ENCODE measurements at regions not wholly inside any gene's neighbourhood (a gene's known extent, or its start where the extent isn't known, plus 50 kb on each side); places are given as distances from the start of the nearest gene placed in this dataset.

- ChIA-PET POLR2A (no interaction called here), CTCF (interaction anchor here (1.0 kb wide), 1 partner anchor 56 kb away, joined by 3 read pairs; no protein-coding TSS in a partner anchor)
- H3K4me3 ChIP-seq (ENCODE audit: low read depth, low read length), result no peak overlapping the region
- TF ChIP-seq CTCF (IDR thresholded peaks at IDR 0.05; ENCODE audit: insufficient read depth, low read length, missing control alignments), result no peak
- no peak for DNase-seq (ENCODE audit: low read depth, low spot score)
Measured at GRCh38 chr2:195590861-195591205, 66.2 kb upstream of the SLC39A10 start.

GRCh38 chr2:195590199-195590860 lies 66.7 kb upstream of the SLC39A10 start:
- H3K4me3 ChIP-seq (ENCODE audit: low read depth, low read length), result no peak overlapping the region
- ChIA-PET CTCF (no interaction called here), POLR2A (no interaction called here)
- no peak for TF ChIP-seq CTCF (IDR thresholded peaks at IDR 0.05; ENCODE audit: insufficient read depth, low read length, missing control alignments)
- no peak for DNase-seq (ENCODE audit: low read depth, low spot score)

- CTCF ChIA-PET, result interaction anchor here (0.6 to 1.2 kb wide), 2 partner anchors 11 to 14 kb away, joined by 3 to 5 read pairs; no protein-coding TSS in a partner anchor
- no peak for TF ChIP-seq CTCF (IDR thresholded peaks at IDR 0.05; ENCODE audit: insufficient read depth, low read length, missing control alignments)
- POLR2A ChIA-PET, result no interaction called here
- H3K4me3 ChIP-seq (ENCODE audit: low read depth, low read length), result no peak overlapping the region
- DNase-seq (ENCODE audit: low read depth, low spot score), result no peak
Measured at GRCh38 chr2:195587966-195588365, 69.1 kb upstream of the SLC39A10 start.

- CTCF ChIA-PET, result interaction anchor here (1.1 kb wide), 1 partner anchor 74 kb away, joined by 4 read pairs; no protein-coding TSS in a partner anchor
- DNase-seq (ENCODE audit: low read depth, low spot score), result no peak
- H3K4me3 ChIP-seq (ENCODE audit: low read depth, low read length), result no peak overlapping the region
- TF ChIP-seq CTCF (IDR thresholded peaks at IDR 0.05; ENCODE audit: insufficient read depth, low read length, missing control alignments), result no peak
- POLR2A ChIA-PET, result no interaction called here
Measured at GRCh38 chr2:195586062-195586714, 70.8 kb upstream of the SLC39A10 start.

GRCh38 chr2:195582188-195582587 lies 74.8 kb upstream of the SLC39A10 start:
- ChIA-PET POLR2A (no interaction called here), CTCF (interaction anchor here (1.2 kb wide), 1 partner anchor 10 kb away, joined by 4 read pairs; no protein-coding TSS in a partner anchor)
- TF ChIP-seq CTCF (IDR thresholded peaks at IDR 0.05; ENCODE audit: insufficient read depth, low read length, missing control alignments), result no peak
- no peak overlapping the region for H3K4me3 ChIP-seq (ENCODE audit: low read depth, low read length)
- no peak for DNase-seq (ENCODE audit: low read depth, low spot score)

GRCh38 chr2:195579776-195580555 lies 77.1 kb upstream of the SLC39A10 start:
- no peak for TF ChIP-seq CTCF (IDR thresholded peaks at IDR 0.05; ENCODE audit: insufficient read depth, low read length, missing control alignments)
- H3K4me3 ChIP-seq (ENCODE audit: low read depth, low read length), result no peak overlapping the region
- CTCF ChIA-PET, result interaction anchor here (0.8 kb wide), 1 partner anchor 80 kb away, joined by 4 read pairs; no protein-coding TSS in a partner anchor
- no peak for DNase-seq (ENCODE audit: low read depth, low spot score)
- POLR2A ChIA-PET, result no interaction called here

Data from AG04449 (cell line).